Ureter (tissue), 1 donor: ENCODE measurements at regions not wholly inside any gene's neighbourhood (a gene's known extent, or its start where the extent isn't known, plus 50 kb on each side); places are given as distances from the start of the nearest gene placed in this dataset.
"Not testable (repeated sequence)": the region's sequence is repeated elsewhere in the genome, so short reads cannot be mapped to it uniquely, and the experiment has no call there.

Experiments used
- DNase-seq: peaks from one replicate; pipeline ENCODE4 v3.0.0-alpha.2; 2020; ENCODE audit warnings: low spot score
- donor health status: DM: yes; HTN: yes; CAD: no.

GRCh38 chr4:159551281-159551680 lies 448.4 kb downstream of the RAPGEF2 start:
- DNase-seq, result no peak

- DNase-seq, result no peak
Observed at GRCh38 chr4:159552979-159553768, 450.3 kb downstream of the RAPGEF2 start.

DNA sequence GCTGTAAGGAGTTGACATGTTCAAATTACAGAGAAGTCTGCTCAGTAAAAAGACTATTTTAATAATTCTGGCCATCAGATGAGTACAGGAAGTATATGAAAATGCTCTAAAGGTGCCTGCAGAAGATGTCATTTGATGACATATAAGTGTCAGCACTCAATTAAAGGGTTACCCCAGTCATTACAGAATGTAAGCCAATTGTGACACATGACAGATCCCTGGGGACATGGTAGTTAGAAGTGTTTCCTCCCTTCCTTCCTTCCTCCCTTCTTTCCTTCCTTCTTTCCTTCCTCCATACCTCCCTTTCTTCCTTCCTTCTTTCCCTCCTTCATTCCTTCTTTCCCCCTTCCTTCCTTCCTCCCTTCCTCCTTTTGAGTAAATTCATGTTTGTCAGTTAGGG lies 453.0 kb downstream of the RAPGEF2 start:
- DNase-seq, result no peak

DNA sequence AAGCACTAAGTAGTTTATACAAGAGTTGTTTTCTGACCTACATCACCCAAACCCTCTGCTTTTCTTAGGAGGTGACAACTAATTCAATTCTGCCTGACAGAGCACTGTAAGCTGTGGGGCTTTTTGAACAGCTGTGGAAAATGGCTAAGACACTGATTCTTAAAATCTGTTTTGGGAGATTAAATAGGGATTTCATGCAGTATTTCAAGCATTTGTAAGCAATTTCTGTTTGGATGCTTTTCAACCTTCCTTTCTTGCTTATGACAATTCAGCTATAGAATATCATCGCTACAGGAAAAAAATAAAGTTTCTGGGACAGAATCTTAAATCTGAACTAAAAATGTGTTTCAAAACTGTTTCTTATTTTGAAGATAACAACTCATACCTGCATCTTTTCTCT lies 459.5 kb downstream of the RAPGEF2 start:
- DNase-seq, result no peak

DNA sequence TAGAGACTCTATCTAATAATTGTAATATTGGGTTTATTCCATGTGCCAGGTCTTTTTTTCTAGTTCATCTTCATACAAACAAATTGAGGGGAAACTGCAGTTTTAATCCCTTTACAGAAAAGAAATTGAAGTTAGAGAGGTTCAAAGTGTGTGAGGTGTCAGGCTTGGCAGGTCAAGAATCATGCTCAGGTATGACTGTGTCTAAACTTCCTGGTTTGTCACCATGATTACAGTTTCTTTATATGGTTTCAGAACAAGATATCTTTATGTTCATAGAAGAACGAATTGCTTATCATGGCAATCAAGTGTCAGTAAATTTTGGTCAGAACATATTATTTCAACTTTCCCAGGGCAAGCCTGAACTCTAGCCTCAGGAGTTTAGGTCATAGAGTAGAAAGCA lies 460.4 kb downstream of the RAPGEF2 start:
- no peak for DNase-seq

DNA sequence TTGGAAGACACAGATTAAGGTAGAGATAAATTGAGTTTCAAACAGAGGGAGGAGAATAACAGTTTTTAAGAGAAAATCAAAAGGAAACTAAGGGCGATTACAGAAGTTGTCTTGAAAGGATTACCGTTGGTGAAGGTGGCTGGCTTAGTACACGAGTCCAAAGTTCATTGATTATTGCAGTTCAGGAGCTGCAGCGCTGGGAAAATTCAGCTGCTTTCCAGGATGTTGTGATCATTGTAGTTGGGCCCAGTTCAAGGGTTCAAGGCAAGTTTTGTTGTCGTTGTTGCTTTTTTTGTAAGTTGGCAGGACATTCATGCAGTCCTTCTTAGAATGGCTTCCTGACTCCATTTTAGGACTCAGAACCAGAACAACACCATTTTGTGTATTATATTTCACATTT lies 461.7 kb downstream of the RAPGEF2 start:
- DNase-seq, result no peak

- DNase-seq, result no peak
Observed at GRCh38 chr4:159566786-159567185, 463.9 kb downstream of the RAPGEF2 start.

- no peak for DNase-seq
Observed at GRCh38 chr4:159577241-159577640, 474.4 kb downstream of the RAPGEF2 start.

- DNase-seq, result no peak
Observed at GRCh38 chr4:159582685-159583084, 479.8 kb downstream of the RAPGEF2 start.

GRCh38 chr4:159592898-159593556 lies 490.1 kb downstream of the RAPGEF2 start:
- no peak for DNase-seq

- DNase-seq, result no peak
Observed at GRCh38 chr4:159593681-159594080, 490.8 kb downstream of the RAPGEF2 start.

DNA sequence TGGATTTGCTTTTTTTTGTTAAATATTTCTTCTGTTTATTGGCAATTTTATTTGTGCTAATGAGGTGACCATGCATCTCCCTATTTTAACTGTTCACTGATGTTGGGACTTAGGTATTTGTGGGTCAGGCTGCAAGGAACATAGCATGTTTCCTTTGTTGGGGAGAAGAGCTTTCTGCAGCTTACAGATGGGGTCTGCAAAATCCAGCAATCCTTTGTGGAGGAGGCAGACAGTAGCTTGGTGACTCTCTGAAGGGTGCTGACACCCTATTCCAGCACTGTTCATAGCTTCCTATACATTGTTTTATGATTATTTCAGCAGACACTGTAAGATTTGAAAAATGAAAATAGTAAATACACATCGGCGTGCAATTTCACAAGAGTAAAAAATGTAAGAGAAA lies 491.7 kb downstream of the RAPGEF2 start:
- DNase-seq, result no peak

- not testable (repeated sequence) for DNase-seq
Observed at GRCh38 chr4:159595101-159595500, 492.2 kb downstream of the RAPGEF2 start.

DNA sequence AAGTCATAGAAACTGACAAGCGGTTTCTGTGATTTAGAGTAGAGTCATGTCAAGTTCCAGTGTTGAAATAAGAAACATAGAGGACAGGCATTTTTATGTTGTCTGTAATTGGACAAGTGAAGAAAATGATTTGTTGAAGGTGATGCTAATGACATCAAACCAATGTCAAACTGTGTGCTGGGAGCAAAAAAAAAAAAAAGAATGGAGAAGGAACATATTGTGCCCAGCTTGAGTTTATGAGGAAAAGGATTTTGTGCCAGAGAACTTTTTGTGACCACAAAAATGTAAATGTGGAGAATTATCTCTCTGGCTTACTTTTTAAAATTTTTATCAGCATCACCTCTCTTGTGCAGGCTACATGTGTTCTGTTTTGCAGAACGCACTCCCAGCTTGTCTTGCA lies 495.7 kb downstream of the RAPGEF2 start:
- DNase-seq, result no peak

- no peak for DNase-seq
Observed at GRCh38 chr4:159600061-159600460, 497.2 kb downstream of the RAPGEF2 start.

DNA sequence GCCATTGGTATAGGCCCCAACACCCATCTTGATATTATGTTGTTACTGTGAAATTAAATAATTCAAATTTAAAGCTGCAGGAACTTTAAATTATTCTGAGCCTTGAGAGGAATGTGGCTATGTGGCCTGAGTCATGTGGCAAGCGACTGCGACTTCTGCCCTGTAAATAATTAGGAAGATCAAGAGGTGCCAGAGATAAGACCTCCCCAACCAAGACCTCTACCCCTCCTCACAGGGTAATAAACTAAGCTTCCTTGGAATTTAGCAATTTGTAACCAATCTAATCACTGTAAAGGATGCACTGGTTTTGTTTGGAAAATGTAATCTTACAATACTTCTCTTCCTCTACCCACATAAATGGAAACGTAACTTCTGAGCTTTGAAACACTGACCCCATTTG lies 501.9 kb downstream of the RAPGEF2 start:
- no peak for DNase-seq

DNA sequence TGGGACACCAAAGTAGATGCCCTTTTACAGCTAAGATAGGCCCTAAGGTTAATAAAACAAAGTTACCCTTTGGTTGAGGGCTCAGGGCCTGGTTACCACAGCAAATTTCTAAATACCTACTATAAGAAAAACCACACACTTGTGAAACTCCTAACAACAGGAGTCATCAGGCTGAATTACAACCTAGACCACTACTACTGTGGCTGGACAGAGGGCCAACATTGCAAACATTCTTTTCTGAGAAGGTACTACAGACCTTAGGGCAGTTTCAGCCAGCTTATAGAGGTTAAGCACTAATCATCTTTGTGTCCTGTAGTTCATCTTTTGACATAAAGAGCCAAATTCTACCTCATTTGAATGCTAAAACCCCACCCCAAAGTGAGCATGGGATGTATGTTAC lies 504.0 kb downstream of the RAPGEF2 start:
- DNase-seq, result no peak

- DNase-seq, result no peak
Observed at GRCh38 chr4:159607809-159608208, 504.9 kb downstream of the RAPGEF2 start.

DNA sequence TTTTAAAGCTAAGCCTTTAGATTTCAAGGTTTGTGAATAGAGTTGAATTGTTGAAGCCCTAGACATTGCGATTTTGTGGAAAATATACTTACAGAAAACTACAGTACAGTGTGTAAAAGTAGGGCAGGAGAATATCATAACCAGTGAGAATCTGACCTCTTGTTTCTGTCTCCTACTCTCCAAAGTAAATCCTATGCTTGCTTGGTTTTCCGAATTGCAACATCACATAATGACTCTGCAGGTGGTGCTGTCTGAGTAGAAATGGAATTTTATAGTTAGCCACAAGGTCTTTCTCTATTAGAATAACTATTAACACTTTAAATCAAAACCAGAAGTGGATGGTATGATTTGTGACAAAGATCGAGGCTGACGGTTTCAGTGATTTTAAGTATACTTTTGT lies 505.6 kb downstream of the RAPGEF2 start:
- DNase-seq, result no peak

DNA sequence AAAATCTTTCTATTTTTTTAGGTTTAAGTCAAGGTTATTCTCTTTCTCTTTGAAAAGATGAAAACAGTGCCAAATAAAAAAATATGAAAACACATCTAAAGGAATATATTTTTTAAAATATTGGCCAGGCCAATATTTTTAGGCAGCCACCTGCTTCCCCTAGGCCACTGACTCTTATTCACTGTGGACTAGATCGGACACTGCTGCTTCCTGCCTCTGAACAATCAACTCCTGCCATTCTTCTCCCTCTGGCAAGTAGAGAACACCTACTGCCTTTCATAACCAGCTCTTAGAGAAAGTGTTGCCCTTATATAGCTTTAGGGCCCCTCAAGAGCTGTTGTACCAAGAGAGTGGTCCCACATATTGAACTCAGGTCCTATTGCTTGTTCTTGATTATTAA lies 529.2 kb downstream of the RAPGEF2 start:
- no peak for DNase-seq

- no peak for DNase-seq
Observed at GRCh38 chr4:159639671-159640323, 536.9 kb downstream of the RAPGEF2 start.

DNA sequence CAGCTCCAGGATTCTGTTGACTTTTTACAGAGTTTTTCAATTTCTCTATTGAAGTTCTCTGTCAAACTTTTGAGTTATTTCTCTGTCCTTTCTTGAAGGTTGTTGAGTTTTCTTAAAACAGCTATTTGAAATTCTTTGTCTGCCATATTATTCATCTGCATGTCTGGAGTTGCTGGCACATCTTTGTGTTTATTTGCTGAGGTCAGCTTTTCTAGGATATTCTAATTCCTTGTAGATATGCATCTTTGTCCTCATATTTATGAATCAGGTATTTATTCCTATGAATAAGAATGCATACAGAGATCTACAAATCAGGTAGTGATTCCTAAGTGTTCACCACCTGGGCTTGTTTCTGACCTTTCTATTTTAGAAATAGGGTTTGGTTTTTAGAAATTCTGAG lies 546.4 kb downstream of the RAPGEF2 start:
- DNase-seq, result no peak

DNA sequence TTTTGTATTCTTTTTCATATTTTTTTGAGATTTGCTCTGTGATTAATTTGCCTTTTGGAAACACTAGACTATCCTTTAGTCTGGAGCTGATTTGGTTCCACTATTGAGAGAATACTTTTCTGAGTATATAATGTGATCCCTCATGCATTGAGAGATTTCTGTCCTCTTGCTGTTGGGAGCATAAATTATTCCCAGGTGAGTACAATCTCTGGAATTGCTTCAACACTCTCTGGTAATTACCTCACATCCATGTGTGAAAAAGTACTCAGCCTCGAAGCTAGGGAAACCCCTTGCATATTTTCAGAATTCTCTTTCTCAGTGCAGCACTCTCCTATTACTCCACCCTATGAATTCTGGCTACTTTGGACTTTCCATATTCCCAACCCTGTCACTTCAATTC lies 550.0 kb downstream of the RAPGEF2 start:
- no peak for DNase-seq
